GM18858 (cell line): ENCODE measurements at regions not wholly inside any gene's neighbourhood (a gene's known extent, or its start where the extent isn't known, plus 50 kb on each side); places are given as distances from the start of the nearest gene placed in this dataset.

Experiments used
- ATAC-seq: cut with Tn5 transposase; IDR thresholded peaks from one replicate; pipeline ENCODE4 v1.9.1; 2021; ENCODE audit not compliant: unreplicated experiment

DNA sequence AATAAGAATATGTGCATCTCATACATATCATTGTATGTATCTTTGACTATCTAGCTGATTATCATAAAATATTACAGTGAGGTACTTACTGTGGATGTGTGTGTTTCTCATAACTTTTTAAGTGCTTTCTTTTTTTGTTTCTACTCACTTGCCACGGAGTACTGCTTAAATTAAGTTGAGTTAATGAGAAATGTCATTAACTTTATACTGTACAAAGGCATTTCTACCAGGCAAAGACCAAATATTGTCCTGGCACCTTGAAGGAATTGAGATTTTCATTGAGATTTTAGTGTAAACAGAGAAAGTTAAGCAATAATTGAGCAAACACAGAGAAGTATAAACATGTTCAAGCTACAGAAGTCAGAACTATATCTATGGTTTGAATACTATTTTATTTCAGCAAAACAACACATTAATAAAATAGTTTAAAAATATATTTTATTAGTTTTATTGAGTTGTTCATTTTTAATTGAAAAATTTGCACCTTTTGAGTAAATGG is 1750.0 kb downstream of the PCDH7 start:
- no peak for ATAC-seq

DNA sequence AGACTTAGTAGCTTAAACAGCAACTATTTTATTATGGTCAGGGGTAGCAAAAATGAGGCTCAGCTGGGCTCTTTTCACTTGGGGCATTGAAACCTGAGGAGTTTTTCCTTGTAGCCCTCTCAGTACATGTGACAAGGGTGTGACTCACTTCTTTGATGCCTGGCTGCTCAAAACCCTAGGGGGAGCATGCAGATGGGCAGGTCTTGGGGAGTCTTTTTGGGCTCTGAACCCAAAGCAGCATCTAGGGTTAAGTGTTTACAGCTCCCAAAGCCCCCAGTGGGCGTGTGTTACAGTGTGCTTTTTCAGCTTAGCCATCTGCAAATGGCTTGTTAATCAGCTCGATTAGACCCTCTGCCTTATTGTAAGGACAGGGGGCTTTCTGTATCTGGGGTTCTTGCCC is 1752.7 kb downstream of the PCDH7 start:
- no peak for ATAC-seq

DNA sequence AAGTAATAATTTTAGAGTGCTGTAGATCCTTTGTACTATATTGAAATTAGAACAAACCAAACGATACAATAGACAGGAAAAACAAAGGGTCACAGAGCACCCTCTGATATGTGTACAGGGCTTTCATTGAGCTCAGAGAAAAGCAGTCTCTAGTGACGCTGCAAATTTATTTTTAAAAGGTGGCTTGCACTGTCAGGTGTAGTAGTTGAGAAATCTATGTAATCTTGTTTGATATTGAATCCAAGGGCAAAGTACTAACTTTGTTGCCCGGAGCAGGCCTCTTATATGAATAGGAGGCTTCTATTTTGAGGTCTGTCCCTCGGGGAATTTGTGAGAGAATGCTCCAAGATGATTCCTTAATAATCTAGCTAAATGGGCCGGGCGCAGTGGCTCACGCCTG is 1755.5 kb downstream of the PCDH7 start:
- no peak for ATAC-seq

DNA sequence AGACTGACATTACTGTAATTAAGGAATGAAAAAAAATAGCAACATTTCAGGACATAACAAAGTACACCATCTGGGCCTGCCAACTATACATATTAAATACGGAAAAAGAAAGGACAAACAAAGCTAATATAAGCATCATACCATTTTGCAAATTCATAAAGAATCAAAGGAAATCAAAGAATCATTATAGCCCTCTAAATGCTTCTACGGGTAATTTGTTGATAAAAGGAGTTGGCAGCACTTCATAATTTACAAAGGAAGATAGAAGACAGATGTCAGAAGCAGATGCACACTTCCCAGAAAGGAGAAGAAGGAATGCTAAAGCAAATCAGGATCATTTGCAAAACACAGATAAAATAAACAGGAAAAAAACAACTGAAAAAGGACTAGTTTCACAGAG is 1757.3 kb downstream of the PCDH7 start:
- ATAC-seq, result no peak

DNA sequence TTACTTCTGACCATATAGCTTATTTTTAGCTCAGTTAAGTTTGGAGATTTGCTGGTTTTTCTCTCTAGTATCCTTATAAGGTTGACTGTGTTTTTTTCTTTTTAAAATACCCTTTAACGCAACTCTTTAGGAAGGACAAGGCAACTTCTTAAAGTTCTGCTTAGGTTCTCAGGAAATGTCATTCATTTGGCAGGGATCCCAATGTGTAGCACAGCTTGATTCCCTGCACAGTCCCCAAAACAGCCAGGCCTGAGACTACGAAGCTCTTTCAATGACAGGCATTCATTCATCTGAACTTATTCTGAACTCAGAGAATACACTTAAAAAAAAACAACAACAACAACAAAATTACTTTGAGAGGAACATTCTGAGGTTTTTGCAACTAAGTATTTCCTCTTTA is 1765.8 kb downstream of the PCDH7 start:
- ATAC-seq, result no peak

DNA sequence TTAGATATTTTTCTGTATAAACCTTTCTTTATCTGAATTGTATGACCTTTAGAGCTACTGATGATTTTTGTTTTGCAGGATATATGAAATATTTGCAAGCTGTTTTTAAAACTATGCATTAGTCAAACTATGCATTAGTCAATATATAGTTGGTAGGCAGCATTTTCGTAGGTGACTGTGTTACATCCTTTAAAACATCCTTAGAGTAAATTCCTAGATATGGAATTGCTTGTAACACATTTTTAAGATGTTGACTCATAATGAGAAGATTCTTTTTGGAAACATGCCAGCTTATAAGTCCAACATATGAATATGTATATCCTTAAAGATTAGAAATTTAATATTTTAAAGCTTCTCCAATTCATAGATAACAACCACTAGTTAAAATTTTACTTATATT is 1768.5 kb downstream of the PCDH7 start:
- ATAC-seq, result no peak

DNA sequence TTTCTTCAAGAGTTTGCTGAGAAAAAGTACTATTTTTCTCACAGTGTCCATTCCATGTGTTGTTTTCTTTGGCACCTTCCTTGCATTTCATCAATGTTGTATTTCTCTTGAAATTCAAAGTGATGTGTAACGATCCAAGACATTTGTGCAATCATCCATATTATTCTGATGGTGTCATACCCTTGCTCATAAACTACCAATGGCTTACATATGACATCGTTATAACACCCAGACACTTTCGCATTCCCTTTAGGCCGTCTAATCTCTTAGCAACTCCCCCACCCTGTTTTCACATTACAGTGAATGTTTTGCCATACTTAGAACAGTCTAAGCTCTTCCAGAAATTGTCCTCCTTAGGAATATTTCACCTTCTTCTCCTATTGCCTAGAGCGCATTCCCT is 1779.0 kb downstream of the PCDH7 start:
- ATAC-seq, result no peak

DNA sequence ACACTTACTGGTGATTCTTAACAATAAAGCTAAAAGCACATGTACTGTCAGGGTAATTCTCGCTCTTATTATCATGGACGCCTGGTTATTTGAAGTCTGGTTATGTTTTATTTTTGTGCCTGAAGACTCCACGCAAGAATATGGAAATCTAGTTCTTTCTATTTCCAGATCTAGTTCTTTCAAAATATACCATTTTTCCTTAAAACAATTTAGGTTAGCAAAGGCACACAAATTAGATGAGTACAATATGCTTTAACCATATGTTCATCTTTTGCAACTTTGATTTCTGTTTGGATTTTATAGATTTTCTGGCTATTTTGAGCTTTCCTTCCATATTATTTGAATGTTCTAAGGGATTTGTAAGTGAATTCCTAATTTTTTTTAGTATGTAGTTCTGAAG is 1783.1 kb downstream of the PCDH7 start:
- ATAC-seq, result no peak

DNA sequence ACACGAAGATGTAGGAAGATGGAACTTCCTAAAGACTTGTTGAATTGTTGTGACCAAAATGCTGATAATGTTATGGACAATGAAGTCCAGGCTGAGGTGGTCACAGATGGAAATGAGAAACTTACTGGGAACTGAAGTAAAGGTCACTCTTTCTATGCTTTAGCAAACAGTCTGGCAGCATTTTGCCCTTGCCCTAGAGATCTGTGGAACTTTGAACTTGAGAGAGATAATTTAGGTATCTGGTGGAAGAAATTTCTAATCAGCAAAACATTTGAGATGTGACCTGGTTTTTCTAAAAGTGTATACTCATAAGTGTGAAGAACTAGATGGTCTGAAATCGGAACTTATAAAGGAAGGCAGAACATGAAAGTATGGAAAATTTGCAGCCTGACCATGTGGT is 1785.9 kb downstream of the PCDH7 start:
- no peak for ATAC-seq

DNA sequence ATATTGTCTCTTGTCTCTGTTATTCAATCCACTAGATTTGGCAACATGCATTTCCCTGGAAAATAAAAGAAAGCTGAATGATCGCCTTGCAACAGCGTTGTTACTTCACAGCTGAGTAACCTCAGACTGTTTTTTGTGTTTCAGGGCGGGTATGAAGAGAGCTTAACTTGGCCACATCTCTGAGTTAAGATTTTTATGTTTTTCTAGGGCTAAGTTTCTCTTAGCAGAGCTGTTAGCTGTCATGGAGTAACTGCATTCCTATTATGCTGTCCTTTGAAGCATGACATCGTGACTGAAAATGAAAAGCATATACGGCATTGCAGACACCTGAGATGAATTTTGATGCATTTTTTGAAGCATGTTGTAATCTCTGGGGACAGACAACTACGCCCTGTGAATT is 1798.9 kb downstream of the PCDH7 start:
- no peak for ATAC-seq

DNA sequence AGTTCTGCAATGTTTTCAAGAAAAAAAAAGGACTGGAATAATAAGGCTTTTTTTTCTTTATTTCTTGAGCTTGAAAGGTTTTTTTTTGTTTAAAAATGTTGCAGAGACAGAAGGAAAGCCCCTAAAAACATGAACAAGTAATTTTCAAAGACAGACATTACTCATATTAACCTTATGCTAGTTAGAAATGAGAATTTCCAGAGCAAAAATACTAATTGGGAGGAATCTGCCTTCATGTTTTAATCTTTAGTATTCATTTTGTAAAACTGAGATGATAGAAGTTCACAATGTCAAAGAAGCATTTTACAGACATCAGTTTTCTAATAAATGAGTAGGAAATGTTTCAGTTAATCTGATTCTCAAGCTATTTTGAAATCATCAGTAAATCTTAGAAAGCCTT is 1805.3 kb downstream of the PCDH7 start:
- ATAC-seq, result no peak

DNA sequence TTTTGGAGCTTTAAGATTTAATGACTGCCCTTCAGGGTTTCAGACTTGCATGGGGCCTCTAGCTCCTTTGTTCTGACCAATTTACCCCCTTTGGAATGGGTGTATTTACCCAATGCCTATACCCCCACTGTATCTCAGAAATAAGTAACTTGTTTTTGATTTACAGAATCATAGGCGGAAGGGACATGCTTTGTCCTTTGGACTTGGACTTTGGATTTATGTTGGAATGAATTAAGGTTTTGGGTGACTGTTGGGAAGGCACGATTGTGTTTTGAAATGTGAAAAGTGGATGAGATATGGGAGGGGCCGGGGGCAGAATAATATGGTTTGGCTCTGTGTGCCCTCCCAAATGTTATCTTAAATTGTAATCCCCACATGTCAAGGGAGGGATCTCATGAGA is 1824.7 kb downstream of the PCDH7 start:
- ATAC-seq, result no peak

DNA sequence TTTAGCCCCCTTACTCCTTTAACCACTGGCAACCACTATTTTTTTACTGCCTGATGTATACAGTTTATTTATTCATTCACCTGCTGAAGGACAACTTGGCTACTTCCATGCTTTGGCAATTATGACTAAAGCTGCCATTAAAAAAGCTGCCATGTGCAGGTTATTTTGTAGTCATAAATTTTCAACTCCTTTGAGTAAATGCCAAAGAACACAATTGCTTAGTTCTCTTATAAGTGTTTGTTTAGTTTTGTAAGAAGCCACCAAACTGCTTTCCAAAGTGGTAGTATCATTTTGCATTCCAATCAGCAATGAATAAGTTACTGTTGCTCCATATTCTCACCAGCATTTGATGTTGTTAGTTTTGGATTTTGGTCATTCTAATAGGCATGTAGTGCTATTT is 1831.8 kb downstream of the PCDH7 start:
- no peak for ATAC-seq

DNA sequence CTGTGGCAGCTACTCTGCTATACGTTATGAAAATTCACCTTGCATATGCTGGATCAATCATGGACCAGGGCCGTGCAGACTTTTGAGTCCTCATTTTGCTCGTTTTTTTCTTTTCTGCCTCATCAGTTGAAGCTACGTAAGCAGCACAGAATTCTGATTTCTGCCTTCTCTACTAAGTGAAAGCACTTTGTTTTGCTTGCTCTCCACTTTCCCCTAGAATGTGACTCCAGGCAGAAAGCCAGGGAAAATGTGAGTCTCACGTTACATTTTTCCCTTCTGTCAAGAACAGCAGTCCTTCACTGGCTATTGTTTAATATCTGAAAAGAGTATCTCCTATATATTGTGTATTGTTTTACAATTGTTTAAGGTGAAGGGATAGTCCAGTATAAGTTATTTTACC is 1840.1 kb downstream of the PCDH7 start:
- ATAC-seq, result no peak

DNA sequence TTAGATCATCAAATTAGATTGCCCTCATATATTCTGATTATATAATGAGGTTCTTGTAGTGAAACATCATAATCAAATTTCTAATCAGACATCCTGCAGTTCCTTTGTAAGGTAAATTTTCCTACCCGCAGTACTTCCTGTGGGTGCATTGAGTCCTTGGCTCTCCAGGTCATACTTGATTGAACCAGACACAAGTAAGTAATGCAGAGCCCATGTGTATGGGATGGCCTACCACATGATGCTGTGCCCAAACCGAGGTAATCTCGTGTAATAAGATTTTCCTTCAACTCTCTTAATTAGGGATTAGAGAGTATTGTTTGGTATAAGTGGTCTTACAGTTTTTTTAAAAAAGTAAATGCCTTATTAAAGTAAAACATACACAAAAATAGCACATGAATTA is 1841.8 kb downstream of the PCDH7 start:
- no peak for ATAC-seq

DNA sequence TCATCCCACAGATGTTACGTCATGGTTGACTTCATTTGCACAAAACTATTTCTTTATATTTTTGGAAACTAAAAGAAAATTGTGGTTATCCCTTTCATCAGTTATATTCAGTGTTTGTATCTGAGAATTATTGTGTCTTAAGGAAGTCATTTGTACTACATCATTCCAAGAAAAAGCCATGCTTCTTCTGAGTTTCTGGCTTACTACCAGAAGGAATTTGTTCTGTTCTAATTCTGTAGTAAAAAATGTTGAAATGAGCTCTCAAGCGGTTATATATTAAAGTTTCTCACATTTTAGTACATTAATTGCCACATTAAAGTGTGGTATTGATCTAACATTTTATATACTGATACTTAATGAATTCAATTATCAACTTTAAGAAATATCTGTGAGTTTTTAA is 1844.5 kb downstream of the PCDH7 start:
- no peak for ATAC-seq

DNA sequence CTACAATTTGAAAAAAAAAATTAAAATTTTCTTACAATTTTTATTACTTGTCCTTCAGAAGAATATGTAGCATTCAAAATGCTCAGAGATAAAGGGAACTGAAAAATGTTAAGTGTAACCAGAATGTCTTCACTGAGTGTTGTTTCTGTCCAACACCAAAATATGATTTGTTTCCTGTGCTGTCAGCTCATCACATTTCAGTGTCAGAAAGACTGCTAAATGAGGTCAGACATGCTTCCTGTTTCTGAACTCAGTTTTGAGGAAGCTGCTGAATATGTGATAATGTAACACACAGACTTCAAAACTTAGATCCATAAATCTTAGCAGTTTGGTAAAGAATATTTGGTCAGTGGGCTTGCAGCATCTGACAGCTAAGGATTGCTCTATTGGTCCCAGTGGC is 1849.7 kb downstream of the PCDH7 start:
- no peak for ATAC-seq

DNA sequence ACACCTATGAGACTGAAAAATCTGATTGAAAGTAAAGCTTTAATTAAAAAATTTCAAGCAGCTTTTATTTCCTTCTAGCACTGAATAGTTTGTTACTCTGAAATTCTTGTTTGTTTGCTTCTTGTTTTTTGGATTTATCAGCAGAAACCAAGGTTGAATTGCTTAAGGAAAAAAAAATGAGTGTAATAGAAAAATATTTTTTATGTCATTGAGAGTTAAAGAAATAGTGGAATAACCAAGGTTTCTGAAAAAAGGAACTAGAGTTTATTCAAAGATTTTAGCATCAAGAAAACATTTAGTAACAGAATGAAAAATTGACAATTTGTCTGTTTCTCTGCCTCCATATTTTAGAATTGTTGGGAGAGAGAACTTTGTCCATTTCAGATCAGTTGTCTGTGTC is 1852.2 kb downstream of the PCDH7 start:
- ATAC-seq, result no peak

DNA sequence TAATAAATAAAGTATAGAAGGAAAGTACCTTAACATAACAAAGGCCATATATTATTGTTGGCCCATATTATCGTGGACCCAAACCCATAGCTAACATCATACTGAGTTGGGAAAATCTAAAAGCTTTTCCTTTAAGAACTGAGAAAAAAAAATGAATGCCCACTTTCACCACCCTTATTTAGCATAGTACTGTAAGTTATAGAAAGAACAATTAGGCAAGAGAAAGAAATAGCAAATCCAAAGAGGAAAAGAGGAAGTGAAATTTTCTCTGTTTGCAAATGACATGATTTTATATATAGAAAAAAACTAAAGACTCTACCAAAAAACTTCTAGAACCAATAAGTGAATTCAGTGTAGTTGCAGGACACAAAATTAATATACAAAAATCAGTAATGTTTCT is 1854.6 kb downstream of the PCDH7 start:
- no peak for ATAC-seq

DNA sequence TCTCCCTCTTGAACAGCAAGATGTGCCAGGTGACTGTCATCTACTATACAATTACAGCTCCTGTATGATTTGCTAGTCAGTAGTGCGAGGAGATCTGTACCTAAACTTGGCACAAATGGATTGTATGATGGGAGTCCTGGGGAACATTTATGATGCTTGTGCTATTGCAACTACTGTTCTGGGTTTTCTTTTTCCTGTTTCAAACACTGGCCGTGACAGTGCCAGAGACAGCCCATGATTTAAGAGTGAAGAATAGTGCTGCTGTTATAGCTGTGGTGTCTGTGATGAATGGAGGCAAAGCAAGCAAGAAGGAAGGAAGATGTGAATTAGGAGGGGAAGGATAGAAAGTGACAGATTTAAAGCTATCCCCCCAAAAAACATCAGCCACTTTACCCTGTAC is 1868.9 kb downstream of the PCDH7 start:
- no peak for ATAC-seq

DNA sequence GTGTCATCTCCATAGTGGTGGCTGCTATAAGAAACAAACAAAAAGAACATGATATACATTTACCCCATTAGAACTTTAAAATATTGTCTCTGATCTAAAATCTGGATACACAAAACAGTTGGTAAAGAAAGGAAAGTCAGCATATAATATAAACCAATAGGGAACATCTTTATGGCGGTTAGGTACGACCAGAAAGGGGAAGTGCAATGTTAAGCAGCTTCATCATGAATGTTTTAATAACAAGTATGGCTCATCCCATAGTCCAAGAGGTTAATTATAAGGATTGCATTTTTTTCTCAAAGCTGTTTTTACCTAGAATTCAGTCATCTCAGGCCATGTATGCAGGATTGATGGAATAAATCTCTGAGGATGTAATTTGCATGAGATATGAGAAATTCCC is 1869.7 kb downstream of the PCDH7 start:
- ATAC-seq, result no peak

DNA sequence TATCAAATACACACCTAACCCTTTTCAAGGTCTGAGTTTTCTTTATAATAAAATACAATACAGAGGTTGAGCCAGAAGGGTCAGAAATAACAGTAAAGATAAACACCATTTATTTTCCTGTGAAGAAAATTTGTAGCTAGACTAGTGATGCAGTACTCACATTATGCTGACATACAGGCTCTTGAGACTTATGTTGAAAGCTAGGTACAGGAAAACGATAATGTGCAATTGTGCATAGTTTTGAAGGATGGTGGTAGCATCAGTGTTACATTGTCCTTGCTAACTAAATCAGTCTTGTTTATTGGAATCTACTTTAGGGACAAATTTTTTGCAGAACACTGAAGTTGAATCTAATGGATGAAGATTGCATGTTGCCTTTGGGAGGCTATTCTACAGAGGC is 1877.2 kb downstream of the PCDH7 start:
- ATAC-seq, result no peak

DNA sequence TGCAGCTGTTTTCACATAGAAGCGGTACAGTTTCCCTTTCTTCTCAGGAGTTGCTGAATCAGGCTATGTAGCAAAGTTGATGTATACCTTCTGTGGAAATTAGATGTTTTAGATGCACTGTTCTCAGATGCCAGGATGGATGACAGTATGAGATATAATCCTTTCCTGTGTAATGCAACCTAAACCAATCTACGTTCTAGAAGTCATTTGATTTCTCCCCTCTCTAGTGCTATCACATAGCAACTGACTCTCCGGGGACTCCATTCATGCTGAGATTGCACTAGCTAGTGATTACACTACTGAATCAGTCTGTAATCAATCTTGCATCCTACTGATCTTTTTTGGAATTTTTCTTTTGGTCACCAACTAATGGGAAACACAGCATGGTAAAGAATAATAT is 1881.7 kb downstream of the PCDH7 start:
- ATAC-seq, result no peak

DNA sequence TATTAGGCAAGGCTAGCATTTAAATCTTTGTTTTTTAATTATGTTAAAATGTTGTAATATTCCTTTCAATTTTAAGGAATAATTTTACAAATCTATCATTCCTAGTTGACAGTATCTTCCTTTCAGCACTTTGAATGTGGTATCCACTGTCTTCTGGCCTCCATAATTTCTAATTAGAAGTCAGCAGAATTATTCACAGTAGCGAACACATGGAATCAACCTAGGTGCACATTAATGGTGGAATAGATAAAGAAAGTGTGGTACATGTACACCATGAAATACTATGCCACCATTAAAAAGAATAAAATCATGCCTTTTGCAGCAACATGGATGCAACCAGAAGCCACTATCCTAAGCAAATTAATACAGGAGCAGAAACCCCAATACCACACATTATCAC is 1887.8 kb downstream of the PCDH7 start:
- ATAC-seq, result no peak
